Ureter (tissue), 1 donor: ENCODE measurements at regions not wholly inside any gene's neighbourhood (a gene's known extent, or its start where the extent isn't known, plus 50 kb on each side); places are given as distances from the start of the nearest gene placed in this dataset.
"Not testable (repeated sequence)": the region's sequence is repeated elsewhere in the genome, so short reads cannot be mapped to it uniquely, and the experiment has no call there.

Experiments
- DNase-seq: peaks from one replicate; pipeline ENCODE4 v3.0.0-alpha.2; 2020; ENCODE audit warnings: low spot score
- donor health status: DM: yes; HTN: yes; CAD: no.

GRCh38 chr5:36478646-36479317 is 127.6 kb upstream of the SLC1A3 start:
- DNase-seq, result no peak

- no peak for DNase-seq
Observed at GRCh38 chr5:36481454-36482120, 124.8 kb upstream of the SLC1A3 start.

GRCh38 chr5:36482812-36483211 is 123.6 kb upstream of the SLC1A3 start:
- no peak for DNase-seq

- DNase-seq, result no peak
Observed at GRCh38 chr5:36489505-36489904, 116.9 kb upstream of the SLC1A3 start.

- DNase-seq, result no peak
Observed at GRCh38 chr5:36491856-36492255, 114.5 kb upstream of the SLC1A3 start.

GRCh38 chr5:36492984-36493654 is 113.3 kb upstream of the SLC1A3 start:
- DNase-seq, result no peak

GRCh38 chr5:36494028-36494427 is 112.4 kb upstream of the SLC1A3 start:
- no peak for DNase-seq

- DNase-seq, result no peak
Observed at GRCh38 chr5:36494841-36495601, 111.4 kb upstream of the SLC1A3 start.

GRCh38 chr5:36495611-36496010 is 110.8 kb upstream of the SLC1A3 start:
- DNase-seq, result no peak

GRCh38 chr5:36496471-36496870 is 109.9 kb upstream of the SLC1A3 start:
- no peak for DNase-seq

- no peak for DNase-seq
Observed at GRCh38 chr5:36502608-36503007, 103.8 kb upstream of the SLC1A3 start.

- DNase-seq, result no peak
Observed at GRCh38 chr5:36505021-36505420, 101.4 kb upstream of the SLC1A3 start.

GRCh38 chr5:36507332-36507952 is 99.0 kb upstream of the SLC1A3 start:
- DNase-seq, result peak; percentile 79

- not testable (repeated sequence) for DNase-seq
Observed at GRCh38 chr5:36508331-36508730, 98.1 kb upstream of the SLC1A3 start.

GRCh38 chr5:36513647-36514046 is 92.8 kb upstream of the SLC1A3 start:
- DNase-seq, result not testable (repeated sequence)

GRCh38 chr5:36519881-36520280 is 86.5 kb upstream of the SLC1A3 start:
- no peak for DNase-seq

GRCh38 chr5:36521219-36521618 is 85.2 kb upstream of the SLC1A3 start:
- DNase-seq, result no peak

- DNase-seq, result no peak
Observed at GRCh38 chr5:36521838-36522745, 84.3 kb upstream of the SLC1A3 start.

- no peak for DNase-seq
Observed at GRCh38 chr5:36522746-36523065, 83.7 kb upstream of the SLC1A3 start.

- no peak for DNase-seq
Observed at GRCh38 chr5:36523450-36523849, 83.0 kb upstream of the SLC1A3 start.

- no peak for DNase-seq
Observed at GRCh38 chr5:36523926-36524325, 82.5 kb upstream of the SLC1A3 start.
